Karpas-422 (cell line): ENCODE measurements at regions not wholly inside any gene's neighbourhood (a gene's known extent, or its start where the extent isn't known, plus 50 kb on each side); places are given as distances from the start of the nearest gene placed in this dataset.
"Not testable (repeated sequence)": the region's sequence is repeated elsewhere in the genome, so short reads cannot be mapped to it uniquely, and the experiment has no call there.

Experiments
- DNase-seq: peaks from one replicate; pipeline ENCODE4 v3.0.0-alpha.2; 2015
- H2AFZ ChIP-seq: fragments of 200-600 bp; sonication (generic); 2 replicates; pipeline ENCODE4 v1.6.1; 2014; ENCODE audit warnings: antibody characterized with exemption, low read length, mixed read lengths
- H3K27ac ChIP-seq: fragments of 200-600 bp; sonication (generic); 2 replicates; pipeline ENCODE4 v1.5.1; 2014; ENCODE audit warnings: mild to moderate bottlenecking, low read length, moderate library complexity
- H3K27me3 ChIP-seq: fragments of 200-600 bp; sonication (generic); 2 replicates; pipeline ENCODE4 v1.6.1; 2014; ENCODE audit warnings: low read length, mixed read lengths
- H3K36me3 ChIP-seq: fragments of 200-600 bp; sonication (generic); 2 replicates; pipeline ENCODE4 v1.6.1; 2014; ENCODE audit warnings: low read length, mixed read lengths; ENCODE audit not compliant: insufficient read depth
- H3K4me1 ChIP-seq: fragments of 200-600 bp; sonication (generic); 2 replicates; pipeline ENCODE4 v1.6.1; 2014; ENCODE audit warnings: mild to moderate bottlenecking, low read length, mixed read lengths
- H3K4me2 ChIP-seq: fragments of 200-600 bp; sonication (generic); 2 replicates; pipeline ENCODE4 v1.6.1; 2014; ENCODE audit warnings: low read length, low read depth, mild to moderate bottlenecking; ENCODE audit not compliant: poor library complexity, severe bottlenecking
- H3K4me3 ChIP-seq: fragments of 200-600 bp; sonication (generic); 2 replicates; pipeline ENCODE4 v1.5.1; 2014; ENCODE audit warnings: mild to moderate bottlenecking, antibody characterized with exemption, low read length, mixed read lengths
- H3K79me2 ChIP-seq: fragments of 200-600 bp; sonication (generic); 2 replicates; pipeline ENCODE4 v1.6.1; 2014; ENCODE audit warnings: mild to moderate bottlenecking, low read length, mixed read lengths
- H3K9ac ChIP-seq: fragments of 200-600 bp; sonication (generic); 2 replicates; pipeline ENCODE4 v1.6.0; 2014; ENCODE audit warnings: low read length
- H3K9me2 ChIP-seq: fragments of 200-600 bp; sonication (generic), shearing (Covaris generic); replicated peaks from 2 replicates; pipeline ENCODE4 v1.6.0; 2014; ENCODE audit warnings: mild to moderate bottlenecking, low read length, moderate library complexity; ENCODE audit not compliant: insufficient read depth
- H3K9me3 ChIP-seq: fragments of 300-700, 200-600 bp; sonication (generic); 2 replicates; pipeline ENCODE4 v1.6.1; 2014; ENCODE audit warnings: low read length, mixed read lengths
- H4K20me1 ChIP-seq: fragments of 200-600 bp; sonication (generic); 2 replicates; pipeline ENCODE4 v1.6.1; 2014; ENCODE audit warnings: mild to moderate bottlenecking, antibody characterized with exemption, low read length, low read depth; ENCODE audit not compliant: insufficient read depth

- no peak overlapping the region for H3K4me2 ChIP-seq
- no peak overlapping the region for H2AFZ ChIP-seq
- no peaks in the 10 kb centered on the region for H3K79me2 ChIP-seq
- H3K4me1 ChIP-seq, result no peaks in the 10 kb centered on the region
- DNase-seq, result no peak
- no peak overlapping the region for H3K27ac ChIP-seq
- no peaks in the 10 kb centered on the region for H3K27me3 ChIP-seq
- H3K9me2 ChIP-seq, result no peaks in the 10 kb centered on the region
- no peak overlapping the region for H3K9ac ChIP-seq
- peaks cover 20% of the 10 kb centered on the region for H3K9me3 ChIP-seq
- no peaks in the 10 kb centered on the region for H3K36me3 ChIP-seq
- no peak overlapping the region for H3K4me3 ChIP-seq
- H4K20me1 ChIP-seq, result no peaks in the 10 kb centered on the region
These were observed 120.5 kb upstream of the SEMA3E start for GRCh38 chr7:83769407-83769806.

DNA sequence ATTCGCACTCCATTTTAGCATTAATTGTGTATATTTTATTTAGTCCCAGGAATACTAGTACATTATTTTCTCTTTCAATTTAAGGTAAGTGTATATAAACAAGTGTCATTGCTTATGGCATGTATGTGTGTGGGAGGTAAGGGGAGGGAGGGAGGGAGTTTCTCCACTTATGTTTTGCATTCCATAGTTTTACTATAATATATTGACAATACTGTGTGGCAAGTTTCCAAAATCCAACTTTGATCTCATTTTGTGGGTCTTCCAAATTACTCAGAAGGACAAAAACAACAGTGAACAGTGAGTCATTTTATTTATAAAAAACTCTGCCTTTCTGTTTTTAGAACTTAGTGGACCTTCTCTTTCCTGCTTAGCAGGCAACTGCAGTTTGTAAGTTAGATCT, 102.3 kb upstream of the SEMA3E start:
- Histone ChIP-seq H3K79me2 (no peaks in the 10 kb centered on the region), H3K27ac (no peak overlapping the region), H3K4me2 (no peak overlapping the region), H2AFZ (no peak overlapping the region), H3K27me3 (no peaks in the 10 kb centered on the region), H3K36me3 (no peaks in the 10 kb centered on the region), H4K20me1 (no peaks in the 10 kb centered on the region), H3K4me3 (no peak overlapping the region), H3K9ac (no peak overlapping the region), H3K9me3 (peaks cover 6% of the 10 kb centered on the region; the same call in 1 of the 2 replicates), H3K4me1 (no peaks in the 10 kb centered on the region), H3K9me2 (no peaks in the 10 kb centered on the region)
- no peak for DNase-seq

DNA sequence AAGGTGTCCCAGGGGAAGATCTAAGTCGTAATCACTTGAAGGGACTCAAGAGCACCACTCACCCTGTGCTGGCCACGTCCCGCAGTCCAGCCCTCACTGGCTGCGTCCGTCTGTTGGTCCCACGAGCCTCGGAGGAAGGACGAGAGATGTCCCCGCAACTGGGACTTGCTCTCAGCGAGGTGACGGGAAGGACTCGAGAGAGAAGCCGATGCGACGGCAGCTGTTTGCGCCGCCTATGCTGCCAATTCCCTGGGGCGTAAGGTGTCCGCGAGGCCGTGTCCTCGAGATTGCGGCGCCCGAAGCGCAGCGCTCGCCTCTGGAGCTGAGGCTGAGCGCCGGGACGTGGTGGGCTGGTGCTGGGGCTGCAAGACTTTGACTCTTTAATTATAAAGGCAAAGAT, 100.6 kb upstream of the SEMA3E start:
- H3K27ac ChIP-seq, result no peak overlapping the region
- no peaks in the 10 kb centered on the region for H3K27me3 ChIP-seq
- no peak overlapping the region for H3K9ac ChIP-seq
- no peaks in the 10 kb centered on the region for H4K20me1 ChIP-seq
- no peaks in the 10 kb centered on the region for H3K4me1 ChIP-seq
- no peaks in the 10 kb centered on the region for H3K9me2 ChIP-seq
- no peak for DNase-seq
- H3K4me3 ChIP-seq, result no peak overlapping the region
- H3K79me2 ChIP-seq, result no peaks in the 10 kb centered on the region
- H3K4me2 ChIP-seq, result no peak overlapping the region
- peaks cover 6% of the 10 kb centered on the region; the same call in 1 of the 2 replicates for H3K9me3 ChIP-seq
- no peak overlapping the region for H2AFZ ChIP-seq
- no peaks in the 10 kb centered on the region for H3K36me3 ChIP-seq

GRCh38 chr7:83739527-83739926, 90.6 kb upstream of the SEMA3E start:
- Histone ChIP-seq H3K9me2 (no peaks in the 10 kb centered on the region), H4K20me1 (no peaks in the 10 kb centered on the region), H3K4me1 (no peaks in the 10 kb centered on the region), H3K4me3 (no peak overlapping the region), H2AFZ (no peak overlapping the region), H3K79me2 (no peaks in the 10 kb centered on the region), H3K9me3 (peaks cover 3% of the 10 kb centered on the region; the same call in 1 of the 2 replicates), H3K9ac (no peak overlapping the region), H3K27ac (no peak overlapping the region), H3K4me2 (no peak overlapping the region), H3K36me3 (no peaks in the 10 kb centered on the region), H3K27me3 (no peaks in the 10 kb centered on the region)
- no peak for DNase-seq

- Histone ChIP-seq H3K4me1 (no peaks in the 10 kb centered on the region), H3K4me3 (no peak overlapping the region), H2AFZ (no peak overlapping the region), H3K36me3 (no peaks in the 10 kb centered on the region), H3K4me2 (no peak overlapping the region), H3K27me3 (no peaks in the 10 kb centered on the region), H3K79me2 (no peaks in the 10 kb centered on the region), H3K9ac (no peak overlapping the region), H4K20me1 (no peaks in the 10 kb centered on the region), H3K9me3 (peaks cover 6% of the 10 kb centered on the region; the same call in 1 of the 2 replicates), H3K9me2 (no peaks in the 10 kb centered on the region), H3K27ac (no peak overlapping the region)
- no peak for DNase-seq
These were observed 89.4 kb upstream of the SEMA3E start for GRCh38 chr7:83738291-83738835.

DNA sequence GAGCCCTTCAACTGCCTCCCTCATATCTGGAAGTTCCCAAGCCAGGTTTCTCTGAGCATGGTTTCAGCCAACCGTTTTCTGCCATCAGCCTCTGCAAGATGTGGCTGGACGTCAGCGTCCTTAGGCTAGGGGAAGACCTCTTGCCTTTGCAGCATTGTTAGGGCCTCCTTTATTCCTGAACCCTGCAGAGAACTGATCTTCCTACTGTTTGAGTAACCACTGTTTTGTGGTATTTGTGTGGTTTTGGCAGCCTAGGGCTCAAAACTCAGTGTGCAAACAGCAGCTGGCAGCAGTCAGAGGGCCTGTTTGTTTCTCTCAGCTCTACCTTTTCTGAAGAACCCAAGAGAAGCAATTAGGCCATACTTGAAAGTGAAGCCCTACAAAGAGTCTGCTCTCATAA, 83.4 kb upstream of the SEMA3E start:
- H3K9me2 ChIP-seq, result no peaks in the 10 kb centered on the region
- H3K27ac ChIP-seq, result no peak overlapping the region
- H4K20me1 ChIP-seq, result no peaks in the 10 kb centered on the region
- H3K36me3 ChIP-seq, result no peaks in the 10 kb centered on the region
- DNase-seq, result no peak
- no peak overlapping the region for H3K9ac ChIP-seq
- no peaks in the 10 kb centered on the region for H3K27me3 ChIP-seq
- no peak overlapping the region for H3K4me2 ChIP-seq
- no peaks in the 10 kb centered on the region for H3K4me1 ChIP-seq
- H2AFZ ChIP-seq, result no peak overlapping the region
- no peak overlapping the region for H3K4me3 ChIP-seq
- H3K9me3 ChIP-seq, result peaks cover 11% of the 10 kb centered on the region
- no peaks in the 10 kb centered on the region for H3K79me2 ChIP-seq

DNA sequence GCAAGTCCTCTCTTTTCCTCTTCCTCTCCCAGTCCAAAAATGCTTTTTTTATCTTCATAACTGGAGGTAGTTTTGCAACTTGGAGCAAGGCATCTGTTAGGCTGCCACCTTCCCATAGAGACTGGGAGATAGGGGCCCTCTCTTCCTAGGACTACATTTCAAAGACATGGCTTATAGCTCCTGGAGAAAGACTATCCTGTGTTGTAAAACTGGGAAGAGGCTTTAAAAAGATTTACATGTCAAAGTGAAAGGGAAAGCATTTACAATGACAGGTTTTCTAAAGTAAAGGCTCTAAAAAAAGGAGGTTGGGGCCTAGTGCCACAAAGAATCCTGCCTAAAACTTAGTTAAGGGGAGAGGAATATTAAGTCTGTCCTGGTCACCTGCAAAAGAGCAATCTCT, 82.2 kb upstream of the SEMA3E start:
- no peaks in the 10 kb centered on the region for H3K4me1 ChIP-seq
- no peaks in the 10 kb centered on the region for H3K79me2 ChIP-seq
- H3K27me3 ChIP-seq, result no peaks in the 10 kb centered on the region
- no peak overlapping the region for H3K27ac ChIP-seq
- DNase-seq, result no peak
- H3K36me3 ChIP-seq, result no peaks in the 10 kb centered on the region
- H3K9me2 ChIP-seq, result no peaks in the 10 kb centered on the region
- no peak overlapping the region for H3K9ac ChIP-seq
- H3K9me3 ChIP-seq, result peaks cover 11% of the 10 kb centered on the region
- no peak overlapping the region for H3K4me3 ChIP-seq
- H2AFZ ChIP-seq, result no peak overlapping the region
- no peak overlapping the region for H3K4me2 ChIP-seq
- no peaks in the 10 kb centered on the region for H4K20me1 ChIP-seq

- H3K9me3 ChIP-seq, H3K79me2 ChIP-seq, H3K4me2 ChIP-seq, H2AFZ ChIP-seq, H3K36me3 ChIP-seq, H4K20me1 ChIP-seq, H3K27ac ChIP-seq, DNase-seq, H3K4me1 ChIP-seq, H3K27me3 ChIP-seq, H3K9ac ChIP-seq, H3K4me3 ChIP-seq, H3K9me2 ChIP-seq: not testable (repeated sequence)
These were observed 68.0 kb upstream of the SEMA3E start for GRCh38 chr7:83716923-83717322.

DNA sequence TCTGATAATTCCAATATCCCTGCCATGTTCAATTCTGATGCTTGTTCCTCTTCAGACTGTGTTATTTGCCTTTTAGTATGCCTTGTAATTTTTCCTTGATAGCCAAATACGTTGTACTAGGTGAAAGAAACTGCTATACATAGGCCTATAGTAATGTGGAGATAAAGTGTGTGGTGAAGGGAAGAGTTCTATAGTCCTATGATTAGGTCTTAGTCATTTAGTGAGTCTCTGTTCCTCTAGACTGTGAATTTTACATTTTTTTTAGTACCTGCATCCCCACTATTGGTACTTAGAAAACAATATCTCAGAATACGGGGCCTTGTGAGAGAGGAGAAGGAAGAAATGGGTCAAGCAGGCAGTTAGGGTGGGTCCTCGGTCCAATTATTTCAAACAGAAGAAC, 59.6 kb upstream of the SEMA3E start:
- Histone ChIP-seq H3K4me1 (no peaks in the 10 kb centered on the region), H3K4me3 (no peak overlapping the region), H3K27ac (no peak overlapping the region), H3K9me3 (peaks cover 12% of the 10 kb centered on the region), H3K27me3 (no peaks in the 10 kb centered on the region), H3K79me2 (no peaks in the 10 kb centered on the region), H4K20me1 (no peaks in the 10 kb centered on the region), H3K36me3 (no peaks in the 10 kb centered on the region), H3K4me2 (no peak overlapping the region), H3K9ac (no peak overlapping the region), H3K9me2 (no peaks in the 10 kb centered on the region), H2AFZ (no peak overlapping the region)
- DNase-seq, result no peak
